Left lung (tissue), 4 donors: ENCODE measurements at regions not wholly inside any gene's neighbourhood (a gene's known extent, or its start where the extent isn't known, plus 50 kb on each side); places are given as distances from the start of the nearest gene placed in this dataset.

ENCODE experiments used
- ATAC-seq: fragments of 200-7000 bp; cut with Tn5 transposase; one replicate; pipeline ENCODE4 v1.9.1; 2020; ENCODE audit warnings: moderate library complexity
- DNase-seq, 4 donors: peaks; one replicate each; pipeline ENCODE4 v3.0.0-alpha.2; 2013 to 2020
- H3K27ac ChIP-seq, 2 donors: fragments of 200-600 bp; sonication (generic) in 1 of 2; one replicate each; pipeline versions ENCODE4 v1.5.0 to v1.8.0; 2020 to 2021
- H3K27me3 ChIP-seq, 2 donors: fragments of 200-600 bp; sonication (generic) in 1 of 2; one replicate each; pipeline versions ENCODE4 v1.5.0 to v1.8.0; 2020 to 2021
- H3K36me3 ChIP-seq, 2 donors: fragments of 200-600 bp; sonication (generic) in 1 of 2; one replicate each; pipeline versions ENCODE4 v1.5.0 to v1.8.0; 2020 to 2021
- H3K4me1 ChIP-seq, 2 donors: fragments of 200-600 bp; one replicate each; pipeline ENCODE4 v1.8.0; 2021
- H3K4me3 ChIP-seq, 2 donors: fragments of 200-600 bp; sonication (generic) in 1 of 2; one replicate each; pipeline versions ENCODE4 v1.5.0 to v1.8.0; 2020 to 2021; ENCODE audit warnings: mild to moderate bottlenecking in 1 of 2
- H3K9me3 ChIP-seq, 2 donors: fragments of 200-600 bp; sonication (generic) in 1 of 2; one replicate each; pipeline versions ENCODE4 v1.5.0 to v1.8.0; 2020 to 2021
- intact Hi-C, 2 donors: fragments of 100-400 bp; cut with DNase I; formaldehyde crosslinking; loops; one replicate each; pipeline versions ENCODE4 v1.11.2 to v1.14.2; 2022
- TF ChIP-seq, protein P1 (sequence below), 2 donors: fragments of 200-600 bp; sonication (generic) in 1 of 2; IDR thresholded peaks; one replicate each; pipeline versions ENCODE4 v1.5.0 to v1.8.0; 2021; ENCODE audit warnings: antibody characterized with exemption in 2 of 2
- donor health status: DM: no; HTN: yes; CAD: no.
- donor health status: DM: no; HTN: no; CAD: no.

DNA sequence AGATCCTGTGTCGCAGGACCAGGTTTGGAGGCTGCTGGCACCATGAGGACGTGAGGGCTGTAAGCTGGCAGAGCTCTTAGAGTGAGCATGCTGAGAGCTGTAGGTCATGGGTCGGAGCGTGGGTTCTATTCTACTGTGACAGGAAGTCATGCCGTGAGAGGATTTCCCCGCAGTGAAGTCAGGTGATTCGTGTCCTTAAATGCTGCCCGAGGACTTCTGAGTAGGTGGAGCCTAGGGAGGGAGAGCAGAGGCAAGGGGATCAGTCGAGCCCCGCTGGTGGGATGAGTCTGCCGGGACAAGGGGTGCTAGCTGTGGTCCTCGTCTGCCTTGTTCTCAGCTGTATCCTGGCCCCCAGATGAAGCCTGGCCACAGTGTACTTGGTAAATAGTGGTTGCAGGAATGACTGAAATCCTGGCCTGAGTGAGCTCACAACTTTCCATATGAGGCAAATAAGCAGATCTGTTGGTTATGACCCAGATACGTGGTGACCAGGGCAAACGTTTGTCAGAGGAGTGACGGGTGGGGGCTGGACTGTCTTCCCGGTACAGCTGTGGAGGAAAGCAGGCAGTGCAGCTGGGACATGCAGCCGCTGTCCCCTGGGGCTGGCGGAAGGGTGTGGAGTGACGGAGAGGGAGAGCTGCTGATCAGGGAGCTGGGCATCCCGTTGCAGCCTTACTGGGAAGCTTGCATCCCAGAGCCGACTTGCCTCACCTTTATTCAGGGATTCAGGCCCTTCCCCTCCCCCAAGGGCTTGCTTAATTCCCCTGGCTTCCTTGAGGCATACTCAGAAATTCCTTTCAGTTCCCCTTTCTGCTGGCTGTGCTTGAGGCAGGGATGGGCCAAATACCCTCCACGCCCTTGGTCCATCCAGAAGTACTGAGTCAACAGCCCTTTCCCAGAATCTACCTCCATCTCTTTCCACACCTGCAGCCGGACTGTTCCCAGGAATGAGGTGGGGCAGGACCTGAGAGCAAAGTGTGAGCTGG is 250.9 kb upstream of the RREB1 start:
- TF ChIP-seq, protein P1, sequence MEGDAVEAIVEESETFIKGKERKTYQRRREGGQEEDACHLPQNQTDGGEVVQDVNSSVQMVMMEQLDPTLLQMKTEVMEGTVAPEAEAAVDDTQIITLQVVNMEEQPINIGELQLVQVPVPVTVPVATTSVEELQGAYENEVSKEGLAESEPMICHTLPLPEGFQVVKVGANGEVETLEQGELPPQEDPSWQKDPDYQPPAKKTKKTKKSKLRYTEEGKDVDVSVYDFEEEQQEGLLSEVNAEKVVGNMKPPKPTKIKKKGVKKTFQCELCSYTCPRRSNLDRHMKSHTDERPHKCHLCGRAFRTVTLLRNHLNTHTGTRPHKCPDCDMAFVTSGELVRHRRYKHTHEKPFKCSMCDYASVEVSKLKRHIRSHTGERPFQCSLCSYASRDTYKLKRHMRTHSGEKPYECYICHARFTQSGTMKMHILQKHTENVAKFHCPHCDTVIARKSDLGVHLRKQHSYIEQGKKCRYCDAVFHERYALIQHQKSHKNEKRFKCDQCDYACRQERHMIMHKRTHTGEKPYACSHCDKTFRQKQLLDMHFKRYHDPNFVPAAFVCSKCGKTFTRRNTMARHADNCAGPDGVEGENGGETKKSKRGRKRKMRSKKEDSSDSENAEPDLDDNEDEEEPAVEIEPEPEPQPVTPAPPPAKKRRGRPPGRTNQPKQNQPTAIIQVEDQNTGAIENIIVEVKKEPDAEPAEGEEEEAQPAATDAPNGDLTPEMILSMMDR (IDR thresholded peaks at IDR 0.05): no peak
- intact Hi-C loops: no loop called here
- ATAC-seq: peak; percentile 85
- Histone ChIP-seq H3K4me3 (peak overlapping the region in 1 of 2 donors; percentile 23), H3K9me3 (no peaks in the 10 kb centered on the region), H3K4me1 (peaks cover 9 to 59% of the 10 kb centered on the region in 2 donors), H3K27ac (peak overlapping the region; percentile 78 to 87), H3K27me3 (no peaks in the 10 kb centered on the region), H3K36me3 (no peaks in the 10 kb centered on the region)
- peak; percentile 14 to 87 (median 57) for DNase-seq

DNA sequence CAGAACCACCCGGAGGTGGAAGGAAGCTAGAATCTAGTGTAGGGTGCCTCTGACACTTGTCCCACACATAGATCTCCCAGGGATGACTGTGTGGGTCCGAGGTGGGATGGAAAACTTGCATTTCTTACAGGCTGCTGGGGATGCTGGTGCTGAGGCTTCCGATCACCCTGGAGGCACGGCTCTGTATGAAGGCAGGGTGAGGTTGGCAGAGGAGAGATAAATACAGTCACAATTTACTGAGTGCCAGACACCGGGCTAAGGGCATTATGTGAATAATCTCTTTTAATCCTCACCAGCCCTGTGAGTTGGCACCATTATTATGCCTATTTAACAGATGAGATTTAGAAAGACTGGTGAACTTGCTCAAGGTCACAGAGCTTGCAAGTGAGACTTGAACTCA is 250.2 kb upstream of the RREB1 start:
- DNase-seq: no peak
- H3K4me1 ChIP-seq: peaks cover 9 to 59% of the 10 kb centered on the region in 2 donors
- H3K36me3 ChIP-seq: no peaks in the 10 kb centered on the region
- H3K27me3 ChIP-seq: no peaks in the 10 kb centered on the region
- intact Hi-C loops: no loop called here
- TF ChIP-seq, protein P1 (IDR thresholded peaks at IDR 0.05): no peak
- H3K4me3 ChIP-seq: no peak overlapping the region
- H3K27ac ChIP-seq: peak overlapping the region; percentile 78 to 87
- no peaks in the 10 kb centered on the region for H3K9me3 ChIP-seq
- ATAC-seq: no peak

DNA sequence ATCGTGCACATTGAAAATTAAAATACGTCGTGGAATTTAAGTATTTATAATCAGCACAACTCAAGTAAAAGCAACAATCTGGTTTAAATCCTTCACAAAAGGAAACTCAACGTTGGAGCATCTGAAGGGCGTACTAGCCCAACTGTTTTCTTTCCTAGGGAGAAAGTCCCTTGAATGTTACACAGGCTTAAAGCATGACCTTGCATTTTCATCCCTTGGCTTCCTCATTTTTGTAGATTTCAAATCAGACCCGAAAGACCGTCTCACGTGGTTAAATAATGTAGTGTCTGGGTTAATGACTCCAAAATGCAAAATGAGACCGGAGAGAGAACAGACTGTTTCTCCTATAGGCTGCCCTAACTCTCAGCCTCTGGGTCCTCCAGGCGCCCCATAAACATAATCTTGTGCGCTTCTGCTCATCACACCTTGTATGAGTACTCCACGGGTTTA is 249.2 kb upstream of the RREB1 start:
- no peak for DNase-seq
- no peak for ATAC-seq
- Histone ChIP-seq H3K4me3 (no peak overlapping the region), H3K27me3 (no peaks in the 10 kb centered on the region), H3K36me3 (no peaks in the 10 kb centered on the region), H3K9me3 (no peaks in the 10 kb centered on the region), H3K27ac (peak overlapping the region in 1 of 2 donors; percentile 87), H3K4me1 (peaks cover 9 to 59% of the 10 kb centered on the region in 2 donors)
- TF ChIP-seq, protein P1 (IDR thresholded peaks at IDR 0.05): no peak
- intact Hi-C loops: no loop called here

- intact Hi-C loops: no loop called here
- H3K27me3 ChIP-seq: no peaks in the 10 kb centered on the region
- DNase-seq: no peak
- no peak overlapping the region for H3K4me3 ChIP-seq
- peak overlapping the region in 1 of 2 donors; percentile 87 for H3K27ac ChIP-seq
- H3K9me3 ChIP-seq: no peaks in the 10 kb centered on the region
- no peaks in the 10 kb centered on the region for H3K36me3 ChIP-seq
- TF ChIP-seq, protein P1 (IDR thresholded peaks at IDR 0.05): no peak
- no peak for ATAC-seq
- peaks cover 9 to 63% of the 10 kb centered on the region in 2 donors for H3K4me1 ChIP-seq
Measured at GRCh38 chr6:6859105-6859504, 248.7 kb upstream of the RREB1 start.

- H3K4me3 ChIP-seq: no peak overlapping the region
- H3K4me1 ChIP-seq: peaks cover 9 to 65% of the 10 kb centered on the region in 2 donors
- DNase-seq (no peak), ATAC-seq (no peak)
- TF ChIP-seq, protein P1 (IDR thresholded peaks at IDR 0.05): no peak
- no peaks in the 10 kb centered on the region for H3K36me3 ChIP-seq
- peak overlapping the region in 1 of 2 donors; percentile 87 for H3K27ac ChIP-seq
- H3K27me3 ChIP-seq: no peaks in the 10 kb centered on the region
- no peaks in the 10 kb centered on the region for H3K9me3 ChIP-seq
- intact Hi-C loops: no loop called here
Measured at GRCh38 chr6:6859722-6860121, 248.0 kb upstream of the RREB1 start.
